Esophagus muscularis mucosa (tissue), 4 donors: ENCODE measurements at regions not wholly inside any gene's neighbourhood (a gene's known extent, or its start where the extent isn't known, plus 50 kb on each side); places are given as distances from the start of the nearest gene placed in this dataset.

Experiments used
- CTCF ChIP-seq, 3 experiments: fragments of 200-600 bp in 2 of 3; fragments of 450-650 bp in 1 of 3; sonication (generic) in 2 of 3; IDR thresholded peaks; one replicate each; pipeline ENCODE4 v1.5.1; 2017 to 2019; ENCODE audit warnings: antibody characterized with exemption in 3 of 3, mild to moderate bottlenecking in 2 of 3, moderate library complexity in 1 of 3
- EP300 ChIP-seq: sonication (generic); formaldehyde crosslinking; IDR thresholded peaks from one replicate; pipeline ENCODE4 v1.6.1; 2017; ENCODE audit warnings: antibody characterized with exemption
- POLR2A ChIP-seq: fragments of 450-650 bp; IDR thresholded peaks from one replicate; pipeline ENCODE4 v1.6.1; 2017; ENCODE audit warnings: antibody characterized with exemption, moderate library complexity, mild to moderate bottlenecking, low read depth
- POLR2AphosphoS5 ChIP-seq, 2 donors: sonication (generic); formaldehyde crosslinking; IDR thresholded peaks; one replicate each; pipeline ENCODE4 v1.6.1; 2017; ENCODE audit warnings: antibody characterized with exemption in 2 of 2

GRCh38 chr22:47697861-47698260 is 935.4 kb downstream of the TBC1D22A start:
- TF ChIP-seq CTCF (IDR thresholded peaks at IDR 0.05) (no peak), POLR2A (no peak), EP300 (no peak), POLR2AphosphoS5 (IDR thresholded peaks at IDR 0.05) (no peak)
